HG02973 (cell line): ENCODE measurements at regions not wholly inside any gene's neighbourhood (a gene's known extent, or its start where the extent isn't known, plus 50 kb on each side); places are given as distances from the start of the nearest gene placed in this dataset.
"Not testable (repeated sequence)": the region's sequence is repeated elsewhere in the genome, so short reads cannot be mapped to it uniquely, and the experiment has no call there.

Experiments
- ATAC-seq: cut with Tn5 transposase; IDR thresholded peaks from one replicate; pipeline ENCODE4 v1.9.1; 2021; ENCODE audit warnings: moderate library complexity; ENCODE audit not compliant: unreplicated experiment

DNA sequence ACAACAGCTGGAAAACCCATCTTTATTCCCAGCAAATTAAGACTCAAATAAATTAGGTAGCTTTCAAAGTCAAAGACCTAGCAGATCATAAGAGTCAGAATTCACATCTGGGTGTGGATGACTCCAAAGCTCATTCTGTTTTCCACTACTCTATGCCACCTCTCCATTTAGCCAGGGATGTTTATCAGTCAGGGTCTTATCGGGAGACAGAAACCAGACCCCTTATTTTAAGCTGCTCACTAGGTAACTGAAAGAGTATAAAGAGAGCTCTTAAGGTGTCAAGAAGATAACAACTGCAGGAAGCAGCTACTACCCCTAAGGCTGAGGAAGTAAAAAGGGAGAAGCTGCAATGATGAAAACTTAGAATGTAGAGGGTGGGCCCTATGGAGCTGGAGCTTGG is 333.7 kb upstream of the KLF3 start:
- ATAC-seq = no peak

DNA sequence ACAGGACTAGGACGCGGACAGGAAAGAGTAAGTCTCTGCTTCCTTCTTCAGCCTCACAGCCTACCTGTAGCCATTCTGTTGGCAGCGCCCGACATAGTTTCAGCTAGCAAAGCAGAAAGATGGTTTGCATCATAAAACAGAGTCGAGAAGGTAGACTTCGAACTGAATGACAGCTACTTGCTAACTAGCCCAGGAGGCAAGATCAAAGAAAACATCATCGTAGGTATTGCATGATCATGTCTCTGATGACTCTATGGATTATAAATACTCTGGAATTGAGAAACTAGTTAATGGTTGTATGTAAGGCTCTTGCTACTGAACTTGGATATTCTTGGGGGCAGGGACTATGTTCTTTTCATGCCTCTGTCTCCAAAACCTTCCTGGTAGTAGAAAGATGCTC is 333.1 kb upstream of the KLF3 start:
- ATAC-seq = no peak

DNA sequence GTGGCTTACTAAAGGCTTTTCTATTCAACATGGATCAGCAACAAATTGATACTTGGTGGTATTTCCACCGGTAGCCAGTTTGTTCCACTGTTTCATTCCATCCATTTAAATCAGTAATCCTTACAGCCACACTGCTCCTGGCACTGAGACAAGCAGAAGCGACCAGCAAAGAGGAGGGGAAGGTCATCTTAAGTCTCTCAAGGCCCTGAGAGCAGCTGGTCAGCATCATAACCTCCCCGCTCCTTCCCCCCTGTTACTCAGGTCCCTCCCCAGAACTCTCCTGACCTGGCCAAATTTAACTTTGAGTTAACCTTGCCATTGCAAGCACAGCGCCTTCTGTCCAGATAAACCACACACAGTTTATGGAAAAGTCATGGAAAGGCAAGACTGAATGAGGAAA is 331.3 kb upstream of the KLF3 start:
- ATAC-seq = no peak

DNA sequence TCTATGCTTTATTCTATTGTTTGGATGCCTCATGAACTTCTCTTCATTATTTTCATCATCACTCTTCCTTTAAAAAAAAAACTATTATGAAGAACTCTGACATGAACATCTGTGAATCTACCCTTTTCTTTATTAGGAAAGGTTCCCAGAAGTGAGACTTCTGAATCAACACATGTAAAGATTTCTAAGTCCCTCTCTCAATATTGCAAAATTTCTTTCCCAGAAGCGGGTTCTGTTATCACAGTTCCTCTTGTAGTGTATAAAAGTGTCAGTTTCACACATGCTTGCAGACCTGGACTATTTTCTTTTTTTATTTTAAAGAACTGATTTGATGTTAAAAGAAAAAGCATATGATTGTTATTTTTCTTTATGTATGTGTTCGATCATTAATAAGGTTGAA is 330.8 kb upstream of the KLF3 start:
- ATAC-seq = no peak

DNA sequence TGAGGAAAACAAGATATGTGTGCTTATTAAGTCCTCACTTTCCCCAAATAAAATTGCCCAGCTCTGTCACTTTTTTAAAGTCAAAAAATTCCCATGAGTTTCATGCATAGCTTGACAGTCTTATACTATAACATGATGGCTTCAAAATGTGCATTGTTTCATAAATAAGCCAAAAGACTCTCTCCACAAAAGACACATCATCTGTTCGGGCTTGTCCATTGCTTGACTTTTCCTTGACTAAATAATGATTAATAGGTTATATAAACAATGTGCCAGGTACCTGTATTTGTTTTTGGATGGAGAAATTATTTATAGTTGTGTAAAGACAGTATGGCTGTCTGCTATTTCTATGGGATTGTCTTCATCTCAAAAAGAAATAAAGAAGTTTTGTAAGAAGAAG is 329.2 kb upstream of the KLF3 start:
- ATAC-seq = no peak

DNA sequence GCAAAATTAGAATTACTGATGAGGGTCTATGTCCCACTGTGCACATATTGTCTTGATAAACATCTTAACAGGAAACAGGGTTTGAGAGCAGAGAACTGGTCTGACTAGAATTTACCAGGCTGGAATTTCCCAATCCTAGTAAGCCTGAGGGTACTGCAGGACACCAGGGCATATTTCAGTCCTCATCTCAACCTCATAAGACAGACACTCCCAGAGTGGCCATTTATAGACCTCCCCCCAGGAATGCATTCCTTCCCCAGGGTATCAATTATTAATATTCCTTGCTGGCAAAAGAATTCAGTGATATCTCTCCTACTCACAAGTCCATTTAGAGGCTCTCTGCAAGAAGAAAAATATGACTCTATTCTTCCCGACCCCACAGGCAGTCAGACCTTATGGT is 325.1 kb upstream of the KLF3 start:
- ATAC-seq = not testable (repeated sequence)

DNA sequence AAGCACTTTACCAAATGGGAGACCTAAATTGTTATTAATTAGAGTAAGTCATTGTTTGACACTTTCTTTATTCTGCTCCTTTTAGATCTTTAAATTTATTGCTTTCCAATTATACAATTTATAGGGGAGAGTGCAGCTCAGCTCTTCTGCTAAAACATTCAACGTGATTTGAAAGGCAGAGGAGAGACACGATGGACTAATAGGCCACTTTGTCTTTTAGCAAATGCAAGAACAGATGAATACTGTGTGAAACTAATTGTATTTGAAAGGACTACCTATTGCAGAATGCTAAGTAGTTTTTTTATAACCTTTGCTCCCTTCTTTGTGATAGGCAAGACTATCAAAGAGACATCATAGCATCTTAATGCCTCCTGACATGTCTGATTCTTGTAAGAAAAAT is 320.4 kb upstream of the KLF3 start:
- no peak for ATAC-seq

DNA sequence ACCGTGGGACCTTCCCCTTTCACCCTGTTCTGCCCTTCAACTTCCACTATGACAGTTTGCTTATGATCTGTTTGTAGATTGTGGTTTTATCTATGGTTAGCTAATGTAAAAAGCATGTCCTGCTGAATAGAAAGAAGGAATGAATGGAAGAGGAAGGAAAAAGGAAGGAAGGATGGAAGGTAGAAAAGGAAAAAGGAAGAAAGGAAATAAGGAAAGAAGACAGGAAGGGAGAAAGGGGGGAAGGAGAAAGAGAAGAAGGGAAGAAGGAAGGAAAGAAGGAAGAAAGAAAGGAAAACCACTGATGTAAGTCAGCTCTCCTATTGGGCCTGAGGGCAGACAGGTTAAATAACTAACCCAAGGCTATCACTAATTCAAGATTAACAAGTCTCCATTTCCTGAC is 319.1 kb upstream of the KLF3 start:
- no peak for ATAC-seq

DNA sequence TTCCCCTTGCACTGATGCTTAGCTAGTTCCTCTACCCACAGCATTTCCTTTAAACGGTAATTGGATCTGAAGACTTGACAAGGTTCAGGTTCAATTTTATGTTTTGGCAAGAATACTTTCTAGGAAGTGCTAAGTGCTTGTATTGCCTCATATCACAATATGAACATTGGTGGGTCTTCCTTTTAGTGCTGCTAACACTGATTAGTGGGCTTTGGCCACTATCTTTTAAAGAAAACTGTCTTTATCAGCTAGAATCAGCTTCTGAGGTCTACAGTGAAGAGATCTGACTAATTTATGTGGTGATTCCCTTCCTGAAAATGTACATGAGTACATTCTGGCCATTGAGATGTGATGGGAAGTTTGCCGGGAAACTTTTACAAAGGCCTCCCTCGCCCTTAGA is 316.7 kb upstream of the KLF3 start:
- no peak for ATAC-seq

DNA sequence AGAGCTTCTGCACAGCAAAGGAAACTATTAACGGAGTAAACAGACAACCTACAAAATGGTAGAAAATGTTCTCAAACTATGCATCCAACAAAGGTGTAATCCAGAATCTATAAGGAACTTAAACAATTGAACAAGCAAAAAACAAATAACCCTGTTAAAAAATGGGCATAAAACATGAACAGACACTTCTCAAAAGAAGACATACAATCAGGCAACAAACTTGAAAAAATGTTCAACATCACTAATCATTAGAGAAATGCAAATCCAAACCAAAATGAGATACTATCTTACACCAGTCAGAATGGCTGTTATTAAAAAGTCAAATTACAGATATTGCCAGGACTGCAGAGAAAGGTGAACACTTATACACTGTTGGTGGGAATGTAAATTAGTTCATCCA is 309.6 kb upstream of the KLF3 start:
- ATAC-seq = no peak

DNA sequence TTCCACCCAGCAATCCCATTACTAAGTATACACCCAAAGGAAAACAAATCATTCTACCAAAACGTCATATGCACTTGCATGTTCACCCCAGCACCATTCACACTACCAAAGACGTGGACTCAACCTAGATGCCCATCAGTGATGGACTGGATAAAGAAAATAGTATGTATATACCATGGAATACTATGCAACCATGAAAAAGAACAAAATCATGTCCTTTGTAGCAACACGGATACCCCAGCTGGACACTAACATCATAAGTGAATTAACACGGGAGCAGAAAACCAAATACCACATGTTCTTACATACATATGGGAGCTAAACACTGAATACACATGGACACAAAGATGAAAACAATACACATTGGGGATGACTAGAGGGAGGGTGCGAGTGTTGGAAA is 309.1 kb upstream of the KLF3 start:
- ATAC-seq = no peak

DNA sequence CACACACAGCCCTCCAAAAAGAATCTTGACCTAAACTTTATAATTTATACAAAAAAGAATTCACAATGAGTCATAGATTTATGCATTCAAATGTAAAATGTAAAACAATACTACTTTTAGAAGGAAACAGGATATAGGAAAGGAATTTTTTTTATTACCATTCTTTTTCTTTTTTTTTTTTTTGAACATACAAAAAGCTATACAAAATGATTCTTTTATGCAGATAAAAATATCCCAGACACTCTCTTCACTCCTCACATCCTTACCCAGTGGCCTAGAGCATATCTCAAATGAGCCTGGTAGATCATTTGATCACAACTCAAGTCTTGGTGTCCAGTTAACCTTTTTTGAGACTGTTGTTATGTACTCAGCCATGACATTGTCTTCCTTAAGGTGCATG is 307.3 kb upstream of the KLF3 start:
- ATAC-seq = no peak

DNA sequence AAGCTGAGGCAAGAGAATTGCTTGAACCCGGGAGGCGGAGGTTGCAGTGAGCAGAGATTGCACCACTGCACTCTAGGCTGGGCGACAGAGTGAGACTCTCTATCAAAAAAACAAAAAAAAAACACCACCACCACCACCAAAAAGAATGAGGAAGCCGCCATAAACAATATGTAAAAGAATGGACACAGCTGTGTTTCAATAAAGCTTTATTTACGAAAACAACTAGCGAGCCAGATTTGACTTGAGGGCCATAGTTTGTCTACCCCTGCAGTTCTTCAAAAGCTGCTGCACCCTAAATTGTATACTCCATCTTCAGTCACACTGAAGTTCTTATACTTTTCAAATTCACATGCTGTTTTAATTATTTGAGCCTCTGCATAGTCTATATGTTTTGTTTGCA is 306.5 kb upstream of the KLF3 start:
- no peak for ATAC-seq

DNA sequence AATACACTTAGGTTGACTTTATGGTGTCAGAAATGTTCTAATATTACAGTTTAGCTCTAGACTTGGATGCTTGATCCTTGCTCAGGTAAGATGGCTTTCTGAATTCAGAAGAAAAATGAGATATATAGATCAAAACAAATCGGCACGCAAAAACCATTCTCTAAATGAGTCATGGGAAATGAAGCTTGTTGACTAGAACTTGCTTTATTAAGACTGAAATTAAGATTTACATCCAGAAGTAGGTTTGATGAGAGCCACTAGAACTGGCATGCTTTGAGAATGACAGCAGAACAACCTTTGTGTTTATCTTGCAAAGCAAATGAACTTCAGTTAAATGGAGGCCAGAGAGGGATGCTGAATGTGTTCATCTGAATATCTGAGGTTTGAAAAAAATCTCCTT is 304.9 kb upstream of the KLF3 start:
- ATAC-seq = no peak

DNA sequence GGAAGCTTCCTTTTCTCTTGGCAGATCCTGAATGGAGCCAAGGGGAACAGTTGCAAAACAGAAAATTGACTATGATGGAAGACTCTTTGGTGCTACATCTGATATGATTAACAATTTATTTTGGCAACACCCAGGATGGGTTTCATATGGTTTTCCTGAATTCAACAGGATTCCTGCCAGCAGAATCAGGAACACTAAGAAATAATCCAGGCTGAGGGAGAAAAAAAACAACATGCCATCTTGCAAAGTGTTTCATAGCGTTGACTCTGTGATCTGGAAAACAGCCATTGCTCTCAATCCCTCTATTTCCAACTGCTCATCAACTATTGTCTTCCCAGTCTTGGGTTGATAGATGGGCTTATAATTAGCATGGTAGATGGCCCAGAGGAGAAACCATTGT is 303.8 kb upstream of the KLF3 start:
- no peak for ATAC-seq

DNA sequence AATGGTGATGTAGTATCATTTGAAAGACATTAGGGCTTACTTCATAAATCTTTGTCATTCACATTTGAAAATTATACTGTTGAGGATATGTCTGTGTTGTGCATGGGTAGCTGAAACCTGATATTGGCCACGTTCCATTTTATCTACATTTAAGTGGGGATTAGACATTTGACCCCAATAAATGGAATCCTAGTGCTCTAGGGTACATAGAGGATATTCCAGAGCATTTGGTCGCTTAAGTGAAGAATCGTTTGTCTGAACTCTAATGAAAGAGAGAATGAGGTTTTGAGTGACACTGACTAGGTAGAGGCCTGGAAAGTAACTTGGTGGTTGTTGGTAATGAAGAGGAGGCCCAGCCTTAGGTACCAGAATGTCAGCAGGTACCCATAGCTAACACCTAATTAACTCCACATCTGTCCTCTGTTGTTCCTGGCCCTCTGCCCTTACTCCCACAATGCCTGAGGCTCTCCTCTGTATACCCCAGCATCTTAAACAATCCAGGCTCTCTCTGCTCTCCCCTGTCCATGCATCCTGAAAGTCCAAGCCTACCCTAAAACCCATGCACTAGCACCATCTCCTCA is 299.5 kb upstream of the KLF3 start:
- ATAC-seq = no peak

DNA sequence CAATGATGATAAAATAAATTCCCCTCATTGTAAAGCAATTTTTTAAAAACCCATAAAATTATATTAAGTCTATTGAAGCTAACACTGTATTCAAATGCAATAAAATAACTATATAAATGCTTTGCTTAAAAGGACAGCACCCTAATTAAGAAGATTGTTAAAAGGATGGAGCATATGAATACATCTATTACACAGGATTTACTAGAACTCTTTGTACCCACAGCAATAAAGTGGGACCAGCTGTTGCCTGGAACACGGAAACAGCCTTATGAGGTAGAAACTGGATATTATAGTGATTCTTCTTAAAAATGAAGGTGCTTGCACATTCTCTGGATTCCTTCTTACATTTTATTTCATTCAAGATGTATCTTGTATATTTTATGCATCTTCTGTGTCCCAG is 298.7 kb upstream of the KLF3 start:
- no peak for ATAC-seq

DNA sequence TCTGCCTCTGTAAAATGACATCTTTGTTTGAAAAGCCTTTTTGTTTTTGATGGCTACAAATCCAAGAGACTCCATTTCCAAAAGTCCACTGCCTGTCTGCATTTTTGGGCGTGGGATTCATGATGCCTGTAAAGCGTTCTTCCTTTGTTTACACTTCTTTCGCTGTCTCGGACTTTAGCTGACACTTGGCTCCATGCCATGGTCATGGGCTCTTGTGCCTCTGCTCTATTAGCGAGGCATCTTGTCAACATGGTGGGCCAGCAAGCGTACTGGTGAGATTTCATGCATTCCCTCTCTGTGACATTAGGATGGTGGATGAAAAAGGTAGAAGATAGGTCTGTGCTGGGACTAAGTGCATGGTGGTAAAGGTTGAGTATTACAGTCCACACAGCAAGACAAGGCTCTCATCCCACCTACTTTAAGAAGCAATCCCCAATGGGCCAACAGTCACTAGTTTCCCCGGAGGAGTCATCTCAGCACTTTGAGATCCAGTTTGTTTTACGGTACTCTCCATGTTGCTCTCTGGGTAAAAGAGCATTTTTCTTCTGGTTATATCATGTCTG is 298.2 kb upstream of the KLF3 start:
- ATAC-seq = no peak

DNA sequence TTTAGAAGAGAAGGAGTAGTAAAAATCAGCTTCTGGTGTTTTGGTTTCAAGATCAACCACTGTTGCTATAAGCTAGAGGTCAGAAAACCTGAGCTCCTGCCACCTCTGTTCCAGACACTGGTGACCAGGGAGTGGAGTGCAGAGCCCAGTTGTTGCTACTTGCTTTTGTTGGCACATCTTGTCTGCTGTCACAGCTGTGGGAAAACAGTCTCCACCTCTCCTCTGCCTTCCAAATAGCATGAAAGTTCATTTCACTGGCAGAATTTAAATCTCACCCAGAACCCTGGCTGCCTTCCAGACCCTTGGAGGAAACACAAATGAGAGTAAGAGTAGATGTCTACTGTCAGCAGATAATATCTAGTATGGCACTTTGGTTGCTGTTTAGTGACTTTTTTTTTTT is 297.5 kb upstream of the KLF3 start:
- no peak for ATAC-seq

DNA sequence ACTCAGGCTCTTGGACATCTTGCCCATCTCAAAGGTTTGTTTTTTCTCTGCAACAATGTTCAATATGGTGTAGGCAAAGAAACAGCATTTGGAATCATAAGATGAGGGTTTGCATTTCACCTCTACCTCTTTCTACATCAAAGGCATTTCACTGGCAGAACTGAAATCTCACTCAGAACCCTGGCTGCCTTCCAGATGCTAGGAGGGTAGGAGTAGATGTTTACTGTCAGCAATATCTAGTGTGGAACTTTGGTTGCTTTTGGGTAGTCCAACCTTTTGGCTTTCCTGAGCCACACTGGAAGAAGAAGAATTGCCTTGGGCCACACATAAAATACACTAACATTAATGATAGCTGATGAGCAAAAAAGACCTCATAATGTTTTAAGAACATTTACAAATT is 297.0 kb upstream of the KLF3 start:
- ATAC-seq = no peak

DNA sequence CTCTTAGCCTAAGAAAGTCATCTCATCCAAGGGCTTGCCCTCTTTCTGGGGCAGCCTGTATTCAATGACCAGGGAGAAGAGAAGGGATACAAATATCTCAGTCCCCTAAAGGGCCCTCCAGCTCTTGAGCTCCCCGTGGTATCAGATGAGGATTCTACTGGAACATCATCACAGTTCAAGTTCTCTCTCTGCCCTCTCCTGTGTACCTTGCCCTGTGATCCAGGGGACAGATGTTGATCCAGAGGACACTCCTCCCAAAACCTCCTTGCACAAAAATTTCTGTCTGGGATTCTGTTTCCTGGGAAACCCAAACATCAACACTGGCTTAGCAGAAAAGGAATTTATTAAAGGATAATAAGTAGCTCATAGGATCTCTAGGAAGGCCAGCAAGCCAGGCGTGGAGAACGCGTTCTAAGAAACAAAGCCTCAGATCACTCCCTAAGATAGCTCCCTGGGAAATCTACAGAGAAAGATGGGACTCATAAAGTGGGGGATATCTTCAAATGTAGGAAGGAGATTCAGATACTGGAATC is 296.3 kb upstream of the KLF3 start:
- no peak for ATAC-seq

DNA sequence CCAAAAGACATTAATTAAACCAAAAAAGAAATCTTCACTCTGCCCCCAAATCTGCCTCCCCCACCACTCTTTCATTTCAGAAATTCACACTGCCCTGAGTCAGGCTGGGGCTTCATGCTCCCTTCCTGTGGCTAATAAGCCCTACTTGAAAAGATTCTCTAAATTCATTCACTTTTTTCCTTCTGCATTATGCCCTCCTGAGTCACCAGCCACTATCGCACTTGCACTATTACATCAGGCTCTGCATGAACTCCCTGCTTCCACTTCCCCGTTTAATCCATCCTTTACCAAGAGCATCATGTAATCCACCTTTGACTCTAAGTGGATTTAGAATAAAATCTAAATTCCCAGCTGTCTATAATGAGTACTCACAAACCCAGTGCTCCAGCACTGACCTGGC is 295.4 kb upstream of the KLF3 start:
- no peak for ATAC-seq

DNA sequence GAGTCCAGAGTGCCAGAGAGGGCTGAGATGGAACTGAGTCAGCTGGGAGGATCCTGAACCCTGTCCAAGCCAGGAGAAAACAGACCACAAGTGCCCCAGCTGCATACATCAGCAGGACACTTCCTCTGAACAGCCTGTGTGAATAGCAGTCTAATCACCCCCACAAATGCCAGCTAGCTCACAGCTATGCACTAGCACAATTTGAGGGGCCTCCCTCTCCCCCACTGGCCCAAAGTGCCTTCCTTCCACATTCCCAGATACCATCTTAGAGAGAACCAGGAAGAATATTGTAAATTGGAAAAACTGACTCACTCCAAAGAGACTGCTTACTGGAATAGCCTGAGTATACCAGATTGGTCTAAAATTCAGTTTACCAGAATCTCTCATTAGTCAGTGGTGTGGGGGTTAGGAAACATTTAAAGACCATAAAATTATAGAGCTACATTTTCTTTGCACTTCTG is 292.6 kb upstream of the KLF3 start:
- ATAC-seq = no peak
